WTC11 (cell line): ENCODE measurements at regions not wholly inside any gene's neighbourhood (a gene's known extent, or its start where the extent isn't known, plus 50 kb on each side); places are given as distances from the start of the nearest gene placed in this dataset.

Source experiments
- ATAC-seq: fragments of 200-7000 bp; cut with Tn5 transposase; 2 replicates; pipeline ENCODE4 v1.10.0; 2021; ENCODE audit warnings: mild to moderate bottlenecking, moderate library complexity
- CTCF ChIA-PET: fragments of 300-600 bp; sonication (Branson Sonifier 250); formaldehyde crosslinking; loops from one replicate; lab custom pipeline; 2021; ENCODE audit warnings: antibody characterized with exemption; lab: Charles Lee
- POLR2A ChIA-PET: fragments of 350-600 bp; sonication (Branson Sonifier 250); formaldehyde crosslinking; loops from one replicate; lab custom pipeline; 2021; ENCODE audit warnings: antibody characterized with exemption; lab: Charles Lee
- DNase-seq: peaks from one replicate; pipeline ENCODE4 v3.0.0; 2021; ENCODE audit warnings: low spot score
- H3K27ac Mint-ChIP-seq: 2 replicates; pipeline ENCODE4 v1.8.0; 2021; ENCODE audit warnings: mixed read lengths
- H3K27me3 Mint-ChIP-seq: 2 replicates; pipeline ENCODE4 v1.8.0; 2021; ENCODE audit warnings: low read depth, mild to moderate bottlenecking, moderate library complexity, mixed read lengths
- H3K36me3 Mint-ChIP-seq: 2 replicates; pipeline ENCODE4 v1.8.0; 2021; ENCODE audit warnings: mixed read lengths
- H3K4me1 Mint-ChIP-seq: 2 replicates; pipeline ENCODE4 v1.8.0; 2022; ENCODE audit warnings: mixed read lengths
- H3K4me3 Mint-ChIP-seq: 2 replicates; pipeline ENCODE4 v1.8.0; 2021; ENCODE audit warnings: mild to moderate bottlenecking, moderate library complexity, mixed read lengths
- H3K9me3 Mint-ChIP-seq: 2 replicates; pipeline ENCODE4 v1.8.0; 2021; ENCODE audit warnings: mixed read lengths
- CDX4 ChIP-seq: fragments of 250-450 bp; sonication (Bioruptor Pico); IDR thresholded peaks from 2 replicates; pipeline ENCODE4 v1.9.0; 2021; ENCODE audit warnings: moderate library complexity, mild to moderate bottlenecking, inconsistent platforms, borderline replicate concordance
- CREB1 ChIP-seq: sonication (generic); formaldehyde crosslinking; IDR thresholded peaks from 2 replicates; pipeline ENCODE4 v1.8.0; 2023; ENCODE audit warnings: mild to moderate bottlenecking, missing genetic modification reagents
- ERG ChIP-seq: fragments of 250-450 bp; sonication (Bioruptor Pico); IDR thresholded peaks from 2 replicates; pipeline ENCODE4 v1.8.0; 2021; ENCODE audit warnings: mild to moderate bottlenecking
- FOXK1 ChIP-seq: sonication (generic); formaldehyde crosslinking; IDR thresholded peaks from 2 replicates; pipeline ENCODE4 v1.8.0; 2022; ENCODE audit warnings: mild to moderate bottlenecking, moderate library complexity, missing genetic modification reagents
- IRF2 ChIP-seq: sonication (generic); formaldehyde crosslinking; IDR thresholded peaks from 2 replicates; pipeline ENCODE4 v1.8.0; 2022; ENCODE audit warnings: low read depth, missing genetic modification reagents, borderline replicate concordance
- MAX ChIP-seq: sonication (generic); formaldehyde crosslinking; IDR thresholded peaks from 2 replicates; pipeline ENCODE4 v1.8.0; 2022; ENCODE audit warnings: mild to moderate bottlenecking, missing genetic modification reagents
- MLX ChIP-seq: sonication (generic); formaldehyde crosslinking; IDR thresholded peaks from 2 replicates; pipeline ENCODE4 v1.8.1; 2023; ENCODE audit warnings: mild to moderate bottlenecking, missing genetic modification reagents, moderate library complexity
- OVOL2 ChIP-seq: fragments of 250-450 bp; sonication (Bioruptor Pico); IDR thresholded peaks from 2 replicates; pipeline ENCODE4 v1.9.0; 2021; ENCODE audit warnings: mild to moderate bottlenecking, borderline replicate concordance
- SOX15 ChIP-seq: fragments of 250-450 bp; sonication (Bioruptor Pico); IDR thresholded peaks from 2 replicates; pipeline ENCODE4 v1.9.0; 2021; ENCODE audit warnings: mild to moderate bottlenecking
- ZNF121 ChIP-seq: sonication (generic); formaldehyde crosslinking; IDR thresholded peaks from 2 replicates; pipeline ENCODE4 v1.8.0; 2023; ENCODE audit warnings: missing genetic modification reagents
- ZNF219 ChIP-seq: sonication (generic); formaldehyde crosslinking; IDR thresholded peaks from 2 replicates; pipeline ENCODE4 v1.8.0; 2023; ENCODE audit warnings: missing genetic modification reagents, mild to moderate bottlenecking, borderline replicate concordance
- ZNF416 ChIP-seq: fragments of 250-450 bp; sonication (Bioruptor Pico); IDR thresholded peaks from 2 replicates; pipeline ENCODE4 v1.9.0; 2021; ENCODE audit warnings: mild to moderate bottlenecking, inconsistent platforms
- TF ChIP-seq, protein P1 (sequence below): sonication (generic); formaldehyde crosslinking; IDR thresholded peaks from 2 replicates; pipeline ENCODE4 v1.8.1; 2022; ENCODE audit warnings: low read depth, missing genetic modification reagents, borderline replicate concordance

DNA sequence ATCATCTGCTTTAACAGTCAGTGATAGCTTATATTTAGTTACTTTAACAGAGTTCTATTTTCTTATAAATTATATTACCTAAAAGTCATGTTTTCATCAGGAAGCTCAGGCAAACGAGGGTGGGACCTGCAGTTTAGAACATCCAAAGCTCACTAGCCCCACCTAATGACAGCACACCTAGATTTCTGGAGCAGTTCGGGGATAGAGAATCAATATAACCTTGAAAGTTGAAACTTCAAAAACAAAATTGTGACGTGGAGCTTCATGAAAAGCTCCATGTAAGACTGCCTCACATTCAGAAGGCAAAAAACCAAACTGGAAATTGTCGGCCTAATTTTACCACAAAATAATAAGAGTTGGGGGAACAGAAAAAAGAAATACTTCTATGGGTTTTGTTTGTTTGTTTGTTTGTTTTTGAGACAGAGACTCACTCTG is 185.9 kb upstream of the CCDC150 start:
- no peaks in the 10 kb centered on the region for H3K27me3 Mint-ChIP-seq
- no peak for TF ChIP-seq ZNF219 (CRISPR knock-in tag)
- TF ChIP-seq CDX4 (CRISPR knock-in tag), result no peak
- DNase-seq (peak; percentile 33), ATAC-seq (peak; percentile 89)
- no peak overlapping the region for H3K27ac Mint-ChIP-seq
- 0 out of 2 replicates have a peak, but pooled peaks cover 2% of the 10 kb centered on the region for H3K4me1 Mint-ChIP-seq
- H3K36me3 Mint-ChIP-seq, result no peaks in the 10 kb centered on the region
- no peaks in the 10 kb centered on the region for H3K9me3 Mint-ChIP-seq
- H3K4me3 Mint-ChIP-seq, result no peak overlapping the region
- POLR2A ChIA-PET, result no interaction called here
- CTCF ChIA-PET, result interaction anchor here (0.6 to 2.7 kb wide), 29 partner anchors 10 to 385 kb away, joined by 3 to 16 read pairs (median 4); partner anchors contain the start of gene DNAH7

DNA sequence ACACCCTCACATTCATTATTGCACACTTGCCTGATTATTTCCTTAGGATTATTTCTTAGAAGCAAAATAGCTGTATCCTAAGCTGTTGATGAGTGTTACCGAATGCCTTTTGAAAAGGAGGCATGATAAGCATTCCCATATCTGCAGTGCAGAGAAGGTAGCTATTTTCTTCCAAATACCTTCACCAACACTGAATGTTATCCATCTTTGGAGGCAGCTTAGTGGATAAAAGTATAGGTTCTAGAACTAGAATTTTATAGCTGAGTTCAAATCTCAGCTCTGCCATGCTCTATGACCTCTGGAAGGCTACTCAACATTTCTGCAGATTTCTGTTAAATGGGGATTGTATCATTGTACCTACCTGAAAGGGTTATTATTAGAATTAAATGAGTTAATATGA is 185.0 kb upstream of the CCDC150 start:
- CTCF ChIA-PET, result interaction anchor here (0.9 to 2.7 kb wide), 10 partner anchors 11 to 376 kb away, joined by 3 to 16 read pairs (median 8); no protein-coding TSS in a partner anchor
- H3K4me3 Mint-ChIP-seq, result no peak overlapping the region
- TF ChIP-seq MAX (CRISPR knock-in tag) (no peak), CREB1 (CRISPR knock-in tag) (no peak)
- 0 out of 2 replicates have a peak, but pooled peaks cover 2% of the 10 kb centered on the region for H3K4me1 Mint-ChIP-seq
- no peak overlapping the region for H3K27ac Mint-ChIP-seq
- no peaks in the 10 kb centered on the region for H3K27me3 Mint-ChIP-seq
- H3K36me3 Mint-ChIP-seq, result no peaks in the 10 kb centered on the region
- ATAC-seq (no peak), DNase-seq (no peak)
- no peaks in the 10 kb centered on the region for H3K9me3 Mint-ChIP-seq
- POLR2A ChIA-PET, result no interaction called here

- TF ChIP-seq ZNF121 (CRISPR knock-in tag), result no peak
- ChIA-PET CTCF (no interaction called here), POLR2A (no interaction called here)
- Mint-ChIP-seq H3K4me3 (no peak overlapping the region), H3K9me3 (peaks cover 4% of the 10 kb centered on the region; the same call in 1 of the 2 replicates), H3K27me3 (no peaks in the 10 kb centered on the region), H3K4me1 (peaks cover 17% of the 10 kb centered on the region), H3K36me3 (no peaks in the 10 kb centered on the region), H3K27ac (no peak overlapping the region)
- ATAC-seq, result no peak
- DNase-seq, result no peak
Observed at GRCh38 chr2:196459539-196459938, 180.0 kb upstream of the CCDC150 start.

- ChIA-PET POLR2A (no interaction called here), CTCF (no interaction called here)
- TF ChIP-seq ERG (no peak), FOXK1 (CRISPR knock-in tag) (no peak), IRF2 (no peak), SOX15 (CRISPR knock-in tag) (no peak), ZNF416 (no peak), MLX (CRISPR knock-in tag) (no peak), OVOL2 (CRISPR knock-in tag) (no peak)
- TF ChIP-seq, protein P1, sequence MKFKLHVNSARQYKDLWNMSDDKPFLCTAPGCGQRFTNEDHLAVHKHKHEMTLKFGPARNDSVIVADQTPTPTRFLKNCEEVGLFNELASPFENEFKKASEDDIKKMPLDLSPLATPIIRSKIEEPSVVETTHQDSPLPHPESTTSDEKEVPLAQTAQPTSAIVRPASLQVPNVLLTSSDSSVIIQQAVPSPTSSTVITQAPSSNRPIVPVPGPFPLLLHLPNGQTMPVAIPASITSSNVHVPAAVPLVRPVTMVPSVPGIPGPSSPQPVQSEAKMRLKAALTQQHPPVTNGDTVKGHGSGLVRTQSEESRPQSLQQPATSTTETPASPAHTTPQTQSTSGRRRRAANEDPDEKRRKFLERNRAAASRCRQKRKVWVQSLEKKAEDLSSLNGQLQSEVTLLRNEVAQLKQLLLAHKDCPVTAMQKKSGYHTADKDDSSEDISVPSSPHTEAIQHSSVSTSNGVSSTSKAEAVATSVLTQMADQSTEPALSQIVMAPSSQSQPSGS (CRISPR knock-in tag), result no peak
- H3K4me1 Mint-ChIP-seq, result peaks cover 38% of the 10 kb centered on the region
- H3K27me3 Mint-ChIP-seq, result no peaks in the 10 kb centered on the region
- no peak overlapping the region for H3K4me3 Mint-ChIP-seq
- H3K9me3 Mint-ChIP-seq, result peaks cover 4% of the 10 kb centered on the region; the same call in 1 of the 2 replicates
- no peaks in the 10 kb centered on the region for H3K36me3 Mint-ChIP-seq
- DNase-seq (no peak), ATAC-seq (no peak)
- H3K27ac Mint-ChIP-seq, result peak overlapping the region; percentile 14; the same call in 1 of the 2 replicates
Observed at GRCh38 chr2:196463706-196464105, 175.8 kb upstream of the CCDC150 start.
